Skeletal muscle tissue (tissue), 3 donors: ENCODE measurements at regions not wholly inside any gene's neighbourhood (a gene's known extent, or its start where the extent isn't known, plus 50 kb on each side); places are given as distances from the start of the nearest gene placed in this dataset.

Experiments
- H3K27ac ChIP-seq: one replicate; pipeline ENCODE4 v1.7.0; 2013; ENCODE audit warnings: mild to moderate bottlenecking, low read depth, low read length, inconsistent platforms
- H3K27me3 ChIP-seq, 3 donors: one replicate each; pipeline ENCODE4 v1.7.0; 2013; ENCODE audit warnings: low read length in 3 of 3; ENCODE audit not compliant: control insufficient read depth in 3 of 3, insufficient read depth in 3 of 3
- H3K36me3 ChIP-seq, 3 donors: one replicate each; pipeline ENCODE4 v1.7.0; 2013; ENCODE audit warnings: low read length in 3 of 3; ENCODE audit not compliant: control insufficient read depth in 3 of 3, insufficient read depth in 3 of 3
- H3K4me1 ChIP-seq, 3 donors: one replicate each; pipeline ENCODE4 v1.7.0; 2013; ENCODE audit warnings: low read length in 3 of 3, mild to moderate bottlenecking in 3 of 3; ENCODE audit not compliant: control insufficient read depth in 3 of 3, insufficient read depth in 3 of 3
- H3K4me3 ChIP-seq, 3 donors: one replicate each; pipeline ENCODE4 v1.7.0; 2013; ENCODE audit warnings: low read length in 3 of 3
- H3K9ac ChIP-seq, 3 donors: one replicate each; pipeline ENCODE4 v1.7.0; 2013; ENCODE audit warnings: low read length in 3 of 3, mild to moderate bottlenecking in 3 of 3, moderate library complexity in 2 of 3, low read depth in 1 of 3
- H3K9me3 ChIP-seq, 3 donors: one replicate each; pipeline ENCODE4 v1.7.0; 2013; ENCODE audit warnings: low read length in 3 of 3; ENCODE audit not compliant: control insufficient read depth in 3 of 3
- donor health status: Osteomylitis.

- Histone ChIP-seq H3K36me3 (no peaks in the 10 kb centered on the region), H3K27me3 (no peaks in the 10 kb centered on the region), H3K9ac (no peak overlapping the region), H3K9me3 (no peaks in the 10 kb centered on the region), H3K4me3 (no peak overlapping the region), H3K4me1 (no peaks in the 10 kb centered on the region), H3K27ac (no peak overlapping the region)
Observed at GRCh38 chr7:41763626-41764025, 60.7 kb upstream of the INHBA start.

DNA sequence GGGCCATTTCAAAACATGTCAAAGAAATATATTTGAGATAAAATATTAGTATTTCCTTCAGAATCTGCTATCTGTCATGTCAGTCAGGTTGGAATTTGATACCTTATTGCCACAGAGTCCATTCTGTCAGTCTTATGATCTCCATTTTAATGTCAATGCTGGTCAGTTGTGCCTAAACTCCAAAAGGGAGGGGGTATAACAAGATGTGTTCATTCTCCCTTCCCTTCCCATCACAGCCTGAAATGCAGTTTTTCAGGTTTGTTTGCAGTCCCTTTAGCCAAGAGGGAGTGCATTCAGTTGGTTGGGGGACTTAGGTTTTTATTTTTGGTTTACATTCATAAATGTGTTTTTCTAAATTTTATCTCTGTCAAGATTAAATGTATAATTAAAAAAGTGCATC lies 59.8 kb upstream of the INHBA start:
- no peak overlapping the region for H3K9ac ChIP-seq
- no peaks in the 10 kb centered on the region for H3K9me3 ChIP-seq
- H3K4me3 ChIP-seq: no peak overlapping the region
- no peaks in the 10 kb centered on the region for H3K4me1 ChIP-seq
- H3K27me3 ChIP-seq: no peaks in the 10 kb centered on the region
- no peaks in the 10 kb centered on the region for H3K36me3 ChIP-seq
- H3K27ac ChIP-seq: no peak overlapping the region

- Histone ChIP-seq H3K9ac (no peak overlapping the region), H3K9me3 (peaks cover 0 to 2% (median 0%) of the 10 kb centered on the region in 3 donors), H3K36me3 (no peaks in the 10 kb centered on the region), H3K27ac (no peak overlapping the region), H3K4me1 (no peaks in the 10 kb centered on the region), H3K27me3 (no peaks in the 10 kb centered on the region), H3K4me3 (no peak overlapping the region)
Observed at GRCh38 chr7:41760293-41760692, 57.4 kb upstream of the INHBA start.

DNA sequence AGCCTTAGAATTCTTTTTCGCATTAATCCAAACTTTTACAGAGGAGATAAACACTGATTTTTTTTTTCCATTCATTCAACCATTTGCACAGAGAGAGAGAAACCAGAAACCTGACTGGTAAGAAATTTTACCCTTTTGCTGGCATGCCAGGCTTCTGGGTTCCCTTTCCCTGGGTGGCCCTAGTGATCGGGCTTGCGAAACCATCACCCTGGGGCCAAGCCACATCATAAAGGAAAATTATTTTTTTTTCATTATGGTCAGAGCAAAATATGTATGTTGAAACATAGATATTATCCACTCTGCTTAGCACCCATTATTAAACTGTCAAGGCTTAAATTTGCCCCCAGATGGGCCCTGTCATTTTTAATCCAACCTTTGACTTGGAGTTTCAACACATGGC lies 55.4 kb upstream of the INHBA start:
- no peak overlapping the region for H3K4me3 ChIP-seq
- no peaks in the 10 kb centered on the region for H3K36me3 ChIP-seq
- H3K27ac ChIP-seq: no peak overlapping the region
- no peaks in the 10 kb centered on the region for H3K4me1 ChIP-seq
- H3K9me3 ChIP-seq: peaks cover 0 to 2% (median 0%) of the 10 kb centered on the region in 3 donors
- no peak overlapping the region for H3K9ac ChIP-seq
- H3K27me3 ChIP-seq: no peaks in the 10 kb centered on the region

- Histone ChIP-seq H3K9ac (no peak overlapping the region), H3K27ac (no peak overlapping the region), H3K36me3 (no peaks in the 10 kb centered on the region), H3K27me3 (no peaks in the 10 kb centered on the region), H3K9me3 (peaks cover 0 to 2% (median 0%) of the 10 kb centered on the region in 3 donors), H3K4me3 (no peak overlapping the region), H3K4me1 (no peaks in the 10 kb centered on the region)
Observed at GRCh38 chr7:41756650-41757182, 53.8 kb upstream of the INHBA start.

GRCh38 chr7:41755096-41755495 lies 52.2 kb upstream of the INHBA start:
- Histone ChIP-seq H3K9me3 (peaks cover 0 to 2% (median 0%) of the 10 kb centered on the region in 3 donors), H3K27me3 (no peaks in the 10 kb centered on the region), H3K4me1 (no peaks in the 10 kb centered on the region), H3K27ac (no peak overlapping the region), H3K9ac (no peak overlapping the region), H3K36me3 (no peaks in the 10 kb centered on the region), H3K4me3 (no peak overlapping the region)

- H3K9me3 ChIP-seq: peaks cover 0 to 2% (median 0%) of the 10 kb centered on the region in 3 donors
- H3K36me3 ChIP-seq: no peaks in the 10 kb centered on the region
- no peaks in the 10 kb centered on the region for H3K27me3 ChIP-seq
- no peak overlapping the region for H3K4me3 ChIP-seq
- no peaks in the 10 kb centered on the region for H3K4me1 ChIP-seq
- no peak overlapping the region for H3K27ac ChIP-seq
- no peak overlapping the region for H3K9ac ChIP-seq
Observed at GRCh38 chr7:41754046-41754445, 51.2 kb upstream of the INHBA start.
